Gastroesophageal sphincter (tissue), 4 donors: ENCODE measurements at regions not wholly inside any gene's neighbourhood (a gene's known extent, or its start where the extent isn't known, plus 50 kb on each side); places are given as distances from the start of the nearest gene placed in this dataset.

Source experiments
- ATAC-seq: fragments of 150-250 bp; one replicate; pipeline ENCODE4 v1.9.1; 2016; ENCODE audit warnings: mild to moderate bottlenecking, moderate library complexity
- H3K27ac ChIP-seq, 4 donors: fragments of 200-600 bp; sonication (generic) in 3 of 4; 1 replicate in 3 of 4; 2 replicates in 1 of 4; pipeline ENCODE4 v1.5.1; 2016 to 2019
- H3K27me3 ChIP-seq: fragments of 200-600 bp; sonication (generic); one replicate; pipeline ENCODE4 v1.5.1; 2019
- H3K36me3 ChIP-seq, 2 donors: fragments of 200-600 bp; sonication (generic); one replicate each; pipeline ENCODE4 v1.5.1; 2019; ENCODE audit warnings: control low read depth in 1 of 2
- H3K4me1 ChIP-seq, 3 donors: fragments of 200-600 bp; sonication (generic); 1 replicate in 2 of 3; 2 replicates in 1 of 3; pipeline ENCODE4 v1.5.1; 2016 to 2019; ENCODE audit warnings: control low read depth in 2 of 3
- H3K4me3 ChIP-seq, 2 donors: fragments of 200-600 bp; sonication (generic); one replicate each; pipeline ENCODE4 v1.5.1; 2019; ENCODE audit warnings: mild to moderate bottlenecking in 1 of 2, moderate library complexity in 1 of 2
- H3K9me3 ChIP-seq, 3 donors: fragments of 200-600 bp; sonication (generic); one replicate each; pipeline ENCODE4 v1.5.1; 2017 to 2019; ENCODE audit warnings: control low read depth in 2 of 3
- CTCF ChIP-seq, 4 experiments: fragments of 200-600 bp in 2 of 4; fragments of 450-650 bp in 2 of 4; sonication (generic) in 1 of 4; IDR thresholded peaks; one replicate each; pipeline ENCODE4 v1.5.1; 2017 to 2019; ENCODE audit warnings: antibody characterized with exemption in 4 of 4, mild to moderate bottlenecking in 2 of 4, moderate library complexity in 2 of 4
- EP300 ChIP-seq: sonication (generic); formaldehyde crosslinking; IDR thresholded peaks from one replicate; pipeline ENCODE4 v1.6.1; 2017; ENCODE audit warnings: antibody characterized with exemption, mild to moderate bottlenecking
- POLR2A ChIP-seq, 2 donors: fragments of 450-650 bp; IDR thresholded peaks; one replicate each; pipeline ENCODE4 v1.6.1; 2017; ENCODE audit warnings: antibody characterized with exemption in 2 of 2, mild to moderate bottlenecking in 2 of 2, moderate library complexity in 1 of 2
- POLR2AphosphoS5 ChIP-seq: sonication (generic); formaldehyde crosslinking; IDR thresholded peaks from one replicate; pipeline ENCODE4 v1.6.1; 2017; ENCODE audit warnings: antibody characterized with exemption
- WGBS, 2 donors: methylation state at CpG; one replicate each; pipeline ENCODE4 v1.1.5; 2018; ENCODE audit warnings: low coverage in 1 of 2; 5-methylcytosine and 5-hydroxymethylcytosine counted together

DNA sequence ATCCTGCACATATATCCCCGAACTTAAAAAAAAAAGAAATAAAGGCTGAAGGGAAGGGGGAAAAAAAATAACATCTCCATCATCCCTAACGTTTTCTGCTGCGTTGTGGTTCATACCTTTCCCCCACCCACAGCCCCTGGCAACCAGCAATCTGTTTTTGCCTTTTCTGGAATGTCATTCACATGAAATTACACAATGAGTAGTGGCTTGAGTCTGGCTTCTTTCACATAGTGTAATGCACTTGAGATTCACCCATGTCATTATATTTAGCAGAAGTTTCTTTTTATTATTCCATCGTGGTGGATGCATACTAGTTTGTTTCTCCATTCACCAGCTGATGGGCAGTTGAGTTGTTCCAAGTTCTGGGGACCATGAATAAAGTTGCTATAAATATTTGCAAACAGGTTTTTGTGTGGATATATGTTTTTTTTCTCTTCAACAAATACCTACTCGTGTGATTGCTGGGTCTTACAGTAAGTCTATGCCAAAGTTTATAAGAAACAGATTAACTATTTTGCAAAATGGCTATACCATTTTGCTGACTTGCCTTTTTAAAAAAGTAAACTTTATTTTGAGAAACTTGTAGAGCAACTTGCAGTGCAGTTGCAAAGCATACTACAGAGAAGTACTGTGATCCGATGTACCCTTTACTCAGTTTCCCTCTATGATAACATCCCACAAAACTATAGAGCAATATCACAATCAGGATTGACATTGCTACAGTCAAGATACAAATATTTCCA lies 322.5 kb downstream of the LPIN1 start:
- no peak for ATAC-seq
- TF ChIP-seq POLR2AphosphoS5 (no peak), EP300 (no peak), POLR2A (IDR thresholded peaks at IDR 0.05) (no peak), CTCF (IDR thresholded peaks at IDR 0.05) (no peak)
- Histone ChIP-seq H3K27ac (no peak overlapping the region), H3K9me3 (no peaks in the 10 kb centered on the region), H3K4me3 (no peak overlapping the region), H3K27me3 (no peaks in the 10 kb centered on the region), H3K36me3 (no peaks in the 10 kb centered on the region), H3K4me1 (no peaks in the 10 kb centered on the region)
- WGBS, 2 donors = 41 to 60% methylated on average over 6 of the region's 6 CpGs

GRCh38 chr2:12070153-12070552 lies 323.7 kb downstream of the LPIN1 start:
- H3K27ac ChIP-seq = no peak overlapping the region
- 44 to 61% methylated on average over 2 of the region's 2 CpGs for WGBS, 2 donors
- ATAC-seq = no peak

DNA sequence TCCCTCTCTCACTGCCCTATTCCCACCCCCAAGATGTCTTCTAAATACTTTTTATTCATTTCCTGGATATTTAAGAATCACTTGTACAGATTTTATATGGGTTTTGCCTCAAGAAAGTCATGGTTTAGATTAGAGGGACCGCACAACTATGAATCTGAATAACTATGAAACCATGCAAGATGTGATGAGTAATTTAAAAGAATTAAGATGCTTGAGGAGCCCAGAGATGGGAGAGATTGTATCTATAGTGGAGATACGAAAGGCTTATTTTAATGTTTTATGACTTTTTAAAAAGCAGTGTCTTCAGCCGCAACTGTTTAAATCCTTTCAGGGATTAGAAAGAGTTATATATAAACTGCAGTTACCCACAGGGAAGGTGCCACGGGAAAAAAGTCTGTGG lies 324.1 kb downstream of the LPIN1 start:
- H3K4me3 ChIP-seq = no peak overlapping the region
- no peaks in the 10 kb centered on the region for H3K27me3 ChIP-seq
- H3K27ac ChIP-seq = no peak overlapping the region
- no peaks in the 10 kb centered on the region for H3K4me1 ChIP-seq
- WGBS, 2 donors = 86 to 95% methylated on average over 4 of the region's 4 CpGs
- no peak for ATAC-seq
- no peaks in the 10 kb centered on the region for H3K36me3 ChIP-seq
- TF ChIP-seq POLR2AphosphoS5 = no peak
- no peak for TF ChIP-seq POLR2A (IDR thresholded peaks at IDR 0.05)
- no peak for TF ChIP-seq EP300
- TF ChIP-seq CTCF (IDR thresholded peaks at IDR 0.05) = no peak
- no peaks in the 10 kb centered on the region for H3K9me3 ChIP-seq

More at GRCh38 chr2:12070153-12070552, 323.7 kb downstream of the LPIN1 start:
- no peaks in the 10 kb centered on the region for H3K27me3 ChIP-seq
- no peaks in the 10 kb centered on the region for H3K9me3 ChIP-seq
- H3K4me1 ChIP-seq = no peaks in the 10 kb centered on the region
- no peaks in the 10 kb centered on the region for H3K36me3 ChIP-seq
- H3K4me3 ChIP-seq = no peak overlapping the region
- no peak for TF ChIP-seq CTCF (IDR thresholded peaks at IDR 0.05)
- TF ChIP-seq POLR2A (IDR thresholded peaks at IDR 0.05) = no peak
- no peak for TF ChIP-seq POLR2AphosphoS5
- TF ChIP-seq EP300 = no peak

DNA sequence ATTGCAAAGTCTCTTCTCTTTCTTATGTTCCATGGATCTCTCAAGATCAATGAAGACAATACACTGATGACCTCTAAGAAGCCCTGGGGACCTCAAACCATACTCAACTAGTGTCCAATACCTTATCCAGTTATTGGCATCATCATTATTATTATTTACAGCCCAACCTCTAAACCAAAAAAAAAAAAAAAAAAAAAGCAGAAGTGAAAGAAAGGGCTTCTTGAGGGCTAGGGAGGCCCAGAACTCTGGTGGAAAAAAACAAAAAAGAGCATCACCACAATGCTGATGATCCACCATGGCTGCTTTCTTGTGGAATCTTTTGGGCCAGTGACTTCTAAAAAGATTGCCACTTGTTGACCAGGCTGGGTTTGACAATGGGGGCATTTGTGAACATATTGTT lies 324.9 kb downstream of the LPIN1 start:
- no peaks in the 10 kb centered on the region for H3K4me1 ChIP-seq
- no peaks in the 10 kb centered on the region for H3K36me3 ChIP-seq
- no peak overlapping the region for H3K4me3 ChIP-seq
- TF ChIP-seq POLR2AphosphoS5 = no peak
- no peak for TF ChIP-seq POLR2A (IDR thresholded peaks at IDR 0.05)
- TF ChIP-seq CTCF (IDR thresholded peaks at IDR 0.05) = no peak
- no peak for TF ChIP-seq EP300
- H3K27me3 ChIP-seq = no peaks in the 10 kb centered on the region
- no peak for ATAC-seq
- no peak overlapping the region for H3K27ac ChIP-seq
- no peaks in the 10 kb centered on the region for H3K9me3 ChIP-seq

- no peak overlapping the region for H3K4me3 ChIP-seq
- 95 to 98% methylated on average over 6 of the region's 6 CpGs for whole genome bisulfite sequencing, 2 donors
- ATAC-seq = no peak
- no peak overlapping the region for H3K27ac ChIP-seq
- no peaks in the 10 kb centered on the region for H3K36me3 ChIP-seq
- no peaks in the 10 kb centered on the region for H3K27me3 ChIP-seq
- H3K9me3 ChIP-seq = no peaks in the 10 kb centered on the region
- TF ChIP-seq EP300 (no peak), POLR2A (IDR thresholded peaks at IDR 0.05) (no peak), POLR2AphosphoS5 (no peak), CTCF (IDR thresholded peaks at IDR 0.05) (no peak)
- H3K4me1 ChIP-seq = no peaks in the 10 kb centered on the region
These were observed 326.9 kb downstream of the LPIN1 start for GRCh38 chr2:12073217-12073852.
